K562 (cell line): ENCODE measurements at regions not wholly inside any gene's neighbourhood (a gene's known extent, or its start where the extent isn't known, plus 50 kb on each side); places are given as distances from the start of the nearest gene placed in this dataset.

Experiments used
- ATAC-seq: fragments of 200-7000 bp; cut with Tn5 transposase; 3 replicates; pipeline ENCODE4 v1.9.1; 2020; ENCODE audit warnings: moderate library complexity
- BruUV-seq: library from RNA; stranded (reverse); fragments of 400-500 nt; replicated peaks from 2 replicates; lab custom pipeline; 2021; lab: Mats Ljungman, UMichigan
- CTCF ChIA-PET: fragments of 300-600 bp; formaldehyde crosslinking; extraction: SDS; loops from one replicate; lab custom pipeline; 2021; ENCODE audit warnings: low intra/inter-chr PET ratio; lab: Yijun Ruan, JAX
- POLR2A ChIA-PET: fragments of 300-600, 350-650 bp; sonication (Branson Sonifier 250); formaldehyde crosslinking; extraction: SDS; loops from one replicate; lab custom pipeline; 2021; ENCODE audit warnings: antibody characterized with exemption, inconsistent platforms; lab: Yijun Ruan, JAX
- DNase-seq, 4 experiments: peaks; one replicate each; pipeline versions ENCODE4 v3.0.0 to v3.0.0-alpha.2; 2011 to 2018; ENCODE audit warnings: low spot score in 3 of 4, mixed read lengths in 3 of 4; ENCODE audit errors: extremely low read depth in 1 of 4
- FAIRE-seq: peaks from 2 replicates; lab custom pipeline; 2011; peaks lifted over from hg19 to GRCh38; lab: Jason Lieb, UNC
- H2AFZ ChIP-seq: 2 replicates; pipeline ENCODE4 v1.6.0; 2011; ENCODE audit warnings: low read depth, low read length, control low read depth, inconsistent platforms
- H3K27ac ChIP-seq: fragments of 200-600 bp; 3 replicates; pipeline ENCODE4 v1.8.0; 2011; ENCODE audit warnings: low read depth, mild to moderate bottlenecking, control low read depth, inconsistent platforms, low read length, moderate library complexity, mixed read lengths; ENCODE audit errors: extremely low read depth
- H3K27me3 ChIP-seq, 2 experiments: fragments of 300-600 bp in 1 of 2; 2 replicates in 1 of 2; 3 replicates in 1 of 2; pipeline versions ENCODE4 v1.6.0 to v1.8.0; 2011; ENCODE audit warnings: inconsistent platforms in 2 of 2, low read length in 2 of 2, mild to moderate bottlenecking in 1 of 2, mixed read lengths in 1 of 2, moderate library complexity in 1 of 2; ENCODE audit not compliant: control insufficient read depth in 2 of 2, insufficient read depth in 2 of 2
- H3K36me3 ChIP-seq: fragments of 300-600 bp; 3 replicates; pipeline ENCODE4 v1.8.0; 2011; ENCODE audit warnings: mild to moderate bottlenecking, low read length, inconsistent platforms; ENCODE audit not compliant: control insufficient read depth, insufficient read depth
- H3K4me1 ChIP-seq, 2 experiments: fragments of 200-600 bp in 1 of 2; replicated peaks in 1 of 2; 2 replicates in 1 of 2; 3 replicates in 1 of 2; pipeline versions ENCODE4 v1.5.1 to v1.8.0; 2011; ENCODE audit warnings: inconsistent platforms in 2 of 2, low read length in 2 of 2, mild to moderate bottlenecking in 1 of 2, mixed read lengths in 1 of 2, moderate library complexity in 1 of 2; ENCODE audit not compliant: control insufficient read depth in 2 of 2, insufficient read depth in 2 of 2
- H3K4me2 ChIP-seq: 2 replicates; pipeline ENCODE4 v1.6.1; 2011; ENCODE audit warnings: low read length, control low read depth, inconsistent platforms, mixed read lengths; ENCODE audit not compliant: insufficient read depth
- H3K4me3 ChIP-seq: fragments of 200-600 bp; sonication (generic), shearing (Covaris generic); 2 replicates; pipeline ENCODE4 v1.5.1; 2016; ENCODE audit warnings: control low read depth, inconsistent platforms
- H3K79me2 ChIP-seq: fragments of 200-600 bp; 3 replicates; pipeline ENCODE4 v1.8.0; 2011; ENCODE audit warnings: low read length, inconsistent platforms; ENCODE audit not compliant: control insufficient read depth, insufficient read depth
- H3K9ac ChIP-seq, 2 experiments: 2 replicates each; pipeline versions ENCODE4 v1.6.0 to v1.6.1; 2011; ENCODE audit warnings: low read depth in 2 of 2, low read length in 2 of 2, control low read depth in 1 of 2, inconsistent platforms in 1 of 2, mild to moderate bottlenecking in 1 of 2, mixed read lengths in 1 of 2; ENCODE audit not compliant: insufficient read depth in 1 of 2
- H3K9me1 ChIP-seq: one replicate; pipeline ENCODE4 v1.6.0; 2011; ENCODE audit warnings: inconsistent platforms, mild to moderate bottlenecking, low read length, moderate library complexity; ENCODE audit not compliant: control insufficient read depth, insufficient read depth
- H3K9me3 ChIP-seq: replicated peaks from 2 replicates; pipeline ENCODE4 v1.5.1; 2011; ENCODE audit warnings: low read depth, low read length, inconsistent platforms; ENCODE audit not compliant: control insufficient read depth, insufficient read depth
- H4K20me1 ChIP-seq: replicated peaks from 2 replicates; pipeline ENCODE4 v1.6.1; 2011; ENCODE audit warnings: low read length, inconsistent platforms, mixed read lengths; ENCODE audit not compliant: control insufficient read depth, insufficient read depth
- BRD4 ChIP-seq: fragments of 200-600 bp; sonication (generic); IDR thresholded peaks from 2 replicates; pipeline ENCODE4 v1.6.1; 2017; ENCODE audit warnings: inconsistent platforms
- FOXP1 ChIP-seq: sonication (generic); formaldehyde crosslinking; IDR thresholded peaks from 2 replicates; pipeline ENCODE4 v1.8.0; 2022; ENCODE audit warnings: mild to moderate bottlenecking, missing genetic modification reagents
- HEY1 ChIP-seq: fragments of 250-450 bp; sonication (Bioruptor Pico); IDR thresholded peaks from 2 replicates; pipeline ENCODE4 v1.5.0; 2020; ENCODE audit warnings: mild to moderate bottlenecking, moderate library complexity, borderline replicate concordance
- MTA2 ChIP-seq: fragments of 450-650 bp; IDR thresholded peaks from 2 replicates; pipeline ENCODE4 v1.6.1; 2016; ENCODE audit warnings: low read depth
- PML ChIP-seq: IDR thresholded peaks from 2 replicates; pipeline ENCODE4 v1.6.1; 2012; ENCODE audit warnings: low read length, inconsistent platforms
- ZNF12 ChIP-seq: sonication (generic); formaldehyde crosslinking; IDR thresholded peaks from 2 replicates; pipeline ENCODE4 v1.4.0; 2020; ENCODE audit warnings: mild to moderate bottlenecking, missing genetic modification reagents
- WGBS: fragments of 100-300 bp; shearing (Covaris generic); methylation state at CpG from one replicate; pipeline ENCODE4 v1.1.6; 2016; ENCODE audit warnings: low coverage, mixed read lengths; ENCODE audit not compliant: insufficient coverage; ENCODE audit errors: missing lambda C conversion rate; 5-methylcytosine and 5-hydroxymethylcytosine counted together
- in situ Hi-C: fragments of 300-500 bp; cut with MboI; formaldehyde crosslinking; loops from 4 replicates; pipeline ENCODE4 v1.15.0; 2018; ENCODE audit warnings: inconsistent platforms, mixed read lengths
- intact Hi-C: fragments of 100-400 bp; cut with micrococcal nuclease; formaldehyde crosslinking; loops from 2 replicates; pipeline ENCODE4 v1.14.2; 2022
- TF ChIP-seq, protein P1 (sequence below): sonication (generic); formaldehyde crosslinking; IDR thresholded peaks from 2 replicates; pipeline ENCODE4 v1.8.0; 2022; ENCODE audit warnings: mild to moderate bottlenecking, missing genetic modification reagents
- TF ChIP-seq, protein P2 (sequence below): fragments of 150-350 bp; conservative IDR thresholded peaks from 2 replicates; pipeline ENCODE4 v1.6.1; 2014; ENCODE audit warnings: low read length
- TF ChIP-seq, protein P3 (sequence below): fragments of 250-450 bp; sonication (Bioruptor Pico); IDR thresholded peaks from 2 replicates; pipeline ENCODE4 v1.5.0; 2020; ENCODE audit warnings: mild to moderate bottlenecking, borderline replicate concordance
- TF ChIP-seq, protein P4 (sequence below): fragments of 250-450 bp; sonication (Bioruptor Pico); IDR thresholded peaks from 2 replicates; pipeline ENCODE4 v1.4.0; 2020; ENCODE audit warnings: mild to moderate bottlenecking, moderate library complexity, borderline replicate concordance

DNA sequence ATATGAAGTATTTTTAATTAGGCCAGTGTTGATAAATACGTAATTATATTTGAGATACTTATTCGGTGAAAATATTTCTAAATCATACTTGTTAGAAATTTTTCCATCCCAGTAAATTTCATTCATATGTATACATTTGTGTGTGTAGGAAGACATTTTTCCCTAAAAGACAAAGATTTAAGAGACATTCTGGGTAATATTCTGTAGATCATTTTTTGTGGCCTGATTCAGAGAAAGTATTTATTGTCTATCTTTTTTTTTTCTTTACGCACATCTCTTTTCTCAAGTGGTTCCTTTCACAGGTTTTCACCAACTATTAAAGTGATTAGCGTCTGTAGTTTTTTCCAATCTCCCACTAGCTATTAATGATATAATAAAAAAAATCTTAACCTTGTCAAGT, 224.1 kb downstream of the MEF2C start:
- Histone ChIP-seq H3K4me3 (no peak overlapping the region), H2AFZ (no peak overlapping the region), H3K9me3 (no peaks in the 10 kb centered on the region), H3K4me2 (no peak overlapping the region), H3K9ac (no peak overlapping the region), H3K4me1 (peaks cover 0 to 13% of the 10 kb centered on the region in 2 experiments; a peak in 2 of 5 replicates), H3K27ac (no peak overlapping the region), H3K9me1 (no peaks in the 10 kb centered on the region), H3K36me3 (no peaks in the 10 kb centered on the region), H3K27me3 (peaks cover 10 to 19% of the 10 kb centered on the region in 2 experiments; a peak in 3 of 5 replicates), H4K20me1 (no peaks in the 10 kb centered on the region), H3K79me2 (no peaks in the 10 kb centered on the region)
- 10% methylated on average over 4 of the region's 4 CpGs for WGBS
- no peak for DNase-seq
- POLR2A ChIA-PET: no interaction called here
- no peak for ATAC-seq
- intact Hi-C loops: no loop called here
- CTCF ChIA-PET: no interaction called here
- in situ Hi-C loops: no loop called here
- BruUV-seq: no TSS peak
- FAIRE-seq: no peak
- TF ChIP-seq ZNF12 (CRISPR knock-in tag): no peak
- TF ChIP-seq FOXP1: no peak
- no peak for TF ChIP-seq HEY1
- TF ChIP-seq, protein P1, sequence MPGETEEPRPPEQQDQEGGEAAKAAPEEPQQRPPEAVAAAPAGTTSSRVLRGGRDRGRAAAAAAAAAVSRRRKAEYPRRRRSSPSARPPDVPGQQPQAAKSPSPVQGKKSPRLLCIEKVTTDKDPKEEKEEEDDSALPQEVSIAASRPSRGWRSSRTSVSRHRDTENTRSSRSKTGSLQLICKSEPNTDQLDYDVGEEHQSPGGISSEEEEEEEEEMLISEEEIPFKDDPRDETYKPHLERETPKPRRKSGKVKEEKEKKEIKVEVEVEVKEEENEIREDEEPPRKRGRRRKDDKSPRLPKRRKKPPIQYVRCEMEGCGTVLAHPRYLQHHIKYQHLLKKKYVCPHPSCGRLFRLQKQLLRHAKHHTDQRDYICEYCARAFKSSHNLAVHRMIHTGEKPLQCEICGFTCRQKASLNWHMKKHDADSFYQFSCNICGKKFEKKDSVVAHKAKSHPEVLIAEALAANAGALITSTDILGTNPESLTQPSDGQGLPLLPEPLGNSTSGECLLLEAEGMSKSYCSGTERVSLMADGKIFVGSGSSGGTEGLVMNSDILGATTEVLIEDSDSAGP (CRISPR knock-in tag): no peak
- TF ChIP-seq, protein P2, sequence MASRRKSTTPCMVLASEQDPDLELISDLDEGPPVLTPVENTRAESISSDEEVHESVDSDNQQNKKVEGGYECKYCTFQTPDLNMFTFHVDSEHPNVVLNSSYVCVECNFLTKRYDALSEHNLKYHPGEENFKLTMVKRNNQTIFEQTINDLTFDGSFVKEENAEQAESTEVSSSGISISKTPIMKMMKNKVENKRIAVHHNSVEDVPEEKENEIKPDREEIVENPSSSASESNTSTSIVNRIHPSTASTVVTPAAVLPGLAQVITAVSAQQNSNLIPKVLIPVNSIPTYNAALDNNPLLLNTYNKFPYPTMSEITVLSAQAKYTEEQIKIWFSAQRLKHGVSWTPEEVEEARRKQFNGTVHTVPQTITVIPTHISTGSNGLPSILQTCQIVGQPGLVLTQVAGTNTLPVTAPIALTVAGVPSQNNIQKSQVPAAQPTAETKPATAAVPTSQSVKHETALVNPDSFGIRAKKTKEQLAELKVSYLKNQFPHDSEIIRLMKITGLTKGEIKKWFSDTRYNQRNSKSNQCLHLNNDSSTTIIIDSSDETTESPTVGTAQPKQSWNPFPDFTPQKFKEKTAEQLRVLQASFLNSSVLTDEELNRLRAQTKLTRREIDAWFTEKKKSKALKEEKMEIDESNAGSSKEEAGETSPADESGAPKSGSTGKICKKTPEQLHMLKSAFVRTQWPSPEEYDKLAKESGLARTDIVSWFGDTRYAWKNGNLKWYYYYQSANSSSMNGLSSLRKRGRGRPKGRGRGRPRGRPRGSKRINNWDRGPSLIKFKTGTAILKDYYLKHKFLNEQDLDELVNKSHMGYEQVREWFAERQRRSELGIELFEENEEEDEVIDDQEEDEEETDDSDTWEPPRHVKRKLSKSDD: no peak
- TF ChIP-seq PML: no peak
- TF ChIP-seq BRD4: no peak
- TF ChIP-seq MTA2: no peak
- TF ChIP-seq, protein P3, sequence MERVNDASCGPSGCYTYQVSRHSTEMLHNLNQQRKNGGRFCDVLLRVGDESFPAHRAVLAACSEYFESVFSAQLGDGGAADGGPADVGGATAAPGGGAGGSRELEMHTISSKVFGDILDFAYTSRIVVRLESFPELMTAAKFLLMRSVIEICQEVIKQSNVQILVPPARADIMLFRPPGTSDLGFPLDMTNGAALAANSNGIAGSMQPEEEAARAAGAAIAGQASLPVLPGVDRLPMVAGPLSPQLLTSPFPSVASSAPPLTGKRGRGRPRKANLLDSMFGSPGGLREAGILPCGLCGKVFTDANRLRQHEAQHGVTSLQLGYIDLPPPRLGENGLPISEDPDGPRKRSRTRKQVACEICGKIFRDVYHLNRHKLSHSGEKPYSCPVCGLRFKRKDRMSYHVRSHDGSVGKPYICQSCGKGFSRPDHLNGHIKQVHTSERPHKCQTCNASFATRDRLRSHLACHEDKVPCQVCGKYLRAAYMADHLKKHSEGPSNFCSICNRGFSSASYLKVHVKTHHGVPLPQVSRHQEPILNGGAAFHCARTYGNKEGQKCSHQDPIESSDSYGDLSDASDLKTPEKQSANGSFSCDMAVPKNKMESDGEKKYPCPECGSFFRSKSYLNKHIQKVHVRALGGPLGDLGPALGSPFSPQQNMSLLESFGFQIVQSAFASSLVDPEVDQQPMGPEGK (CRISPR knock-in tag): no peak
- TF ChIP-seq, protein P4, sequence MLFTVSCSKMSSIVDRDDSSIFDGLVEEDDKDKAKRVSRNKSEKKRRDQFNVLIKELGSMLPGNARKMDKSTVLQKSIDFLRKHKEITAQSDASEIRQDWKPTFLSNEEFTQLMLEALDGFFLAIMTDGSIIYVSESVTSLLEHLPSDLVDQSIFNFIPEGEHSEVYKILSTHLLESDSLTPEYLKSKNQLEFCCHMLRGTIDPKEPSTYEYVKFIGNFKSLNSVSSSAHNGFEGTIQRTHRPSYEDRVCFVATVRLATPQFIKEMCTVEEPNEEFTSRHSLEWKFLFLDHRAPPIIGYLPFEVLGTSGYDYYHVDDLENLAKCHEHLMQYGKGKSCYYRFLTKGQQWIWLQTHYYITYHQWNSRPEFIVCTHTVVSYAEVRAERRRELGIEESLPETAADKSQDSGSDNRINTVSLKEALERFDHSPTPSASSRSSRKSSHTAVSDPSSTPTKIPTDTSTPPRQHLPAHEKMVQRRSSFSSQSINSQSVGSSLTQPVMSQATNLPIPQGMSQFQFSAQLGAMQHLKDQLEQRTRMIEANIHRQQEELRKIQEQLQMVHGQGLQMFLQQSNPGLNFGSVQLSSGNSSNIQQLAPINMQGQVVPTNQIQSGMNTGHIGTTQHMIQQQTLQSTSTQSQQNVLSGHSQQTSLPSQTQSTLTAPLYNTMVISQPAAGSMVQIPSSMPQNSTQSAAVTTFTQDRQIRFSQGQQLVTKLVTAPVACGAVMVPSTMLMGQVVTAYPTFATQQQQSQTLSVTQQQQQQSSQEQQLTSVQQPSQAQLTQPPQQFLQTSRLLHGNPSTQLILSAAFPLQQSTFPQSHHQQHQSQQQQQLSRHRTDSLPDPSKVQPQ (CRISPR knock-in tag): no peak
